Liver (tissue), 8 donors: ENCODE measurements at regions not wholly inside any gene's neighbourhood (a gene's known extent, or its start where the extent isn't known, plus 50 kb on each side); places are given as distances from the start of the nearest gene placed in this dataset.

Experiments used
- DNase-seq: peaks from one replicate; pipeline ENCODE4 v3.0.0-alpha.2; 2017; ENCODE audit warnings: low spot score
- H3K27ac ChIP-seq, 2 donors: one replicate each; pipeline ENCODE4 v1.7.0; 2013; ENCODE audit warnings: inconsistent platforms in 2 of 2, low read length in 2 of 2, control low read depth in 1 of 2, low read depth in 1 of 2, mild to moderate bottlenecking in 1 of 2
- H3K27me3 ChIP-seq, 4 donors: one replicate each; pipeline versions ENCODE4 v1.6.1 to v1.7.0; 2013; ENCODE audit warnings: low read length in 3 of 4, inconsistent platforms in 1 of 4, mild to moderate bottlenecking in 1 of 4, moderate library complexity in 1 of 4; ENCODE audit not compliant: control insufficient read depth in 4 of 4, insufficient read depth in 4 of 4
- H3K36me3 ChIP-seq, 4 donors: one replicate each; pipeline versions ENCODE4 v1.6.1 to v1.7.0; 2013; ENCODE audit warnings: low read length in 3 of 4, mild to moderate bottlenecking in 3 of 4, low read depth in 1 of 4, moderate library complexity in 1 of 4; ENCODE audit not compliant: control insufficient read depth in 4 of 4, insufficient read depth in 3 of 4
- H3K4me1 ChIP-seq, 4 donors: one replicate each; pipeline versions ENCODE4 v1.6.1 to v1.7.0; 2013; ENCODE audit warnings: low read length in 3 of 4, mild to moderate bottlenecking in 3 of 4, moderate library complexity in 1 of 4; ENCODE audit not compliant: control insufficient read depth in 4 of 4, insufficient read depth in 4 of 4
- H3K4me3 ChIP-seq, 3 donors: one replicate each; pipeline versions ENCODE4 v1.6.1 to v1.7.0; 2013; ENCODE audit warnings: low read length in 3 of 3, control low read depth in 1 of 3, low read depth in 1 of 3, mild to moderate bottlenecking in 1 of 3
- H3K9ac ChIP-seq, 2 donors: one replicate each; pipeline ENCODE4 v1.7.0; 2013; ENCODE audit warnings: low read length in 2 of 2, mild to moderate bottlenecking in 2 of 2, moderate library complexity in 2 of 2, control low read depth in 1 of 2, low read depth in 1 of 2
- H3K9me3 ChIP-seq, 4 donors: one replicate each; pipeline versions ENCODE4 v1.6.1 to v1.7.0; 2013; ENCODE audit warnings: low read length in 3 of 4; ENCODE audit not compliant: control insufficient read depth in 4 of 4
- FOXA2 ChIP-seq: IDR thresholded peaks from 2 replicates; pipeline ENCODE4 v1.6.1; 2016; ENCODE audit warnings: antibody characterized with exemption
- HNF4A ChIP-seq, 2 donors: conservative IDR thresholded peaks; 2 replicates each; pipeline ENCODE4 v1.6.1; 2016; ENCODE audit warnings: antibody characterized with exemption in 2 of 2, mild to moderate bottlenecking in 2 of 2
- HNF4G ChIP-seq: IDR thresholded peaks from 2 replicates; pipeline ENCODE4 v1.6.1; 2016; ENCODE audit warnings: antibody characterized with exemption
- JUND ChIP-seq, 2 donors: IDR thresholded peaks; 2 replicates each; pipeline ENCODE4 v1.6.1; 2016; ENCODE audit warnings: antibody characterized with exemption in 2 of 2
- RAD21 ChIP-seq, 2 donors: IDR thresholded peaks; 2 replicates each; pipeline ENCODE4 v1.6.1; 2016; ENCODE audit warnings: antibody characterized with exemption in 2 of 2, mild to moderate bottlenecking in 2 of 2
- SP1 ChIP-seq: IDR thresholded peaks from 2 replicates; pipeline ENCODE4 v1.6.1; 2018; ENCODE audit warnings: antibody characterized with exemption, mild to moderate bottlenecking
- TAF1 ChIP-seq: conservative IDR thresholded peaks from 2 replicates; pipeline ENCODE4 v1.6.1; 2016; ENCODE audit warnings: antibody characterized with exemption, mild to moderate bottlenecking
- YY1 ChIP-seq: IDR thresholded peaks from 2 replicates; pipeline ENCODE4 v1.6.1; 2016; ENCODE audit warnings: antibody characterized with exemption, mild to moderate bottlenecking
- WGBS: extraction: QIAGEN DNeasy Blood & Tissue Kit; methylation state at CpG from one replicate; pipeline ENCODE4 v1.1.7; 2013; 5-methylcytosine and 5-hydroxymethylcytosine counted together
- TF ChIP-seq, protein P1 (sequence below): IDR thresholded peaks from 2 replicates; pipeline ENCODE4 v1.6.1; 2016; ENCODE audit warnings: antibody characterized with exemption
- TF ChIP-seq, protein P2 (sequence below): IDR thresholded peaks from 2 replicates; pipeline ENCODE4 v1.6.1; 2016; ENCODE audit warnings: antibody characterized with exemption, mild to moderate bottlenecking
- TF ChIP-seq, protein P3 (sequence below): fragments of 150-350 bp; IDR thresholded peaks from 2 replicates; pipeline ENCODE4 v1.5.1; 2017; ENCODE audit warnings: improper control_type of control experiment, low read depth, low read length; ENCODE audit not compliant: missing input control
- TF ChIP-seq, protein P4 (sequence below): IDR thresholded peaks from 2 replicates; pipeline ENCODE4 v1.6.1; 2016; ENCODE audit warnings: antibody characterized with exemption
- TF ChIP-seq, protein P5 (sequence below): IDR thresholded peaks from 2 replicates; pipeline ENCODE4 v1.6.1; 2016; ENCODE audit warnings: antibody characterized with exemption
- donor health status: healthy.
- donor health status: healthy.
- donor health status: healthy.
- donor health status: healthy.
- donor health status: healthy.

DNA sequence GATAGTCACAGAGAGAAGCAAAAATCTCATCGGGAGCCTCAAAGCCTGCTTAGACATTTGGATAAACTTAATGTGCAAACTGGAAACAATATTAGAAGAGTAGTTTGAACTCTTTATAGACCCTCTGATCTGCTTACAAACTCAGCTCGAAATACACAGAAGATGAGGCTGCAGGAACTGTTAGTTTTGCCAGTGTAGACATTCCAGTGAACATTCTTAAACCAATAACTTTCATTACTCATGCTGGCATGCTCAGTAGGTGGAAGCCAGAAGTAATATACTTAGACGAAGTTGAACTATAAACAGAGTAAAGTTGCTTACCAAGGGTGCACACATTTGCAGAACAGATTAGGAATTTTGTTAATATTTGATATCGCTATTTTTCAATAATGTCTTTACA is 303.5 kb downstream of the ANKRD50 start:
- WGBS = 81% methylated on average over 4 of the region's 4 CpGs
- TF ChIP-seq, protein P1, sequence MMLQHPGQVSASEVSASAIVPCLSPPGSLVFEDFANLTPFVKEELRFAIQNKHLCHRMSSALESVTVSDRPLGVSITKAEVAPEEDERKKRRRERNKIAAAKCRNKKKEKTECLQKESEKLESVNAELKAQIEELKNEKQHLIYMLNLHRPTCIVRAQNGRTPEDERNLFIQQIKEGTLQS = no peak
- TF ChIP-seq, protein P2, sequence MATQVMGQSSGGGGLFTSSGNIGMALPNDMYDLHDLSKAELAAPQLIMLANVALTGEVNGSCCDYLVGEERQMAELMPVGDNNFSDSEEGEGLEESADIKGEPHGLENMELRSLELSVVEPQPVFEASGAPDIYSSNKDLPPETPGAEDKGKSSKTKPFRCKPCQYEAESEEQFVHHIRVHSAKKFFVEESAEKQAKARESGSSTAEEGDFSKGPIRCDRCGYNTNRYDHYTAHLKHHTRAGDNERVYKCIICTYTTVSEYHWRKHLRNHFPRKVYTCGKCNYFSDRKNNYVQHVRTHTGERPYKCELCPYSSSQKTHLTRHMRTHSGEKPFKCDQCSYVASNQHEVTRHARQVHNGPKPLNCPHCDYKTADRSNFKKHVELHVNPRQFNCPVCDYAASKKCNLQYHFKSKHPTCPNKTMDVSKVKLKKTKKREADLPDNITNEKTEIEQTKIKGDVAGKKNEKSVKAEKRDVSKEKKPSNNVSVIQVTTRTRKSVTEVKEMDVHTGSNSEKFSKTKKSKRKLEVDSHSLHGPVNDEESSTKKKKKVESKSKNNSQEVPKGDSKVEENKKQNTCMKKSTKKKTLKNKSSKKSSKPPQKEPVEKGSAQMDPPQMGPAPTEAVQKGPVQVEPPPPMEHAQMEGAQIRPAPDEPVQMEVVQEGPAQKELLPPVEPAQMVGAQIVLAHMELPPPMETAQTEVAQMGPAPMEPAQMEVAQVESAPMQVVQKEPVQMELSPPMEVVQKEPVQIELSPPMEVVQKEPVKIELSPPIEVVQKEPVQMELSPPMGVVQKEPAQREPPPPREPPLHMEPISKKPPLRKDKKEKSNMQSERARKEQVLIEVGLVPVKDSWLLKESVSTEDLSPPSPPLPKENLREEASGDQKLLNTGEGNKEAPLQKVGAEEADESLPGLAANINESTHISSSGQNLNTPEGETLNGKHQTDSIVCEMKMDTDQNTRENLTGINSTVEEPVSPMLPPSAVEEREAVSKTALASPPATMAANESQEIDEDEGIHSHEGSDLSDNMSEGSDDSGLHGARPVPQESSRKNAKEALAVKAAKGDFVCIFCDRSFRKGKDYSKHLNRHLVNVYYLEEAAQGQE = no peak
- TF ChIP-seq, protein P3, sequence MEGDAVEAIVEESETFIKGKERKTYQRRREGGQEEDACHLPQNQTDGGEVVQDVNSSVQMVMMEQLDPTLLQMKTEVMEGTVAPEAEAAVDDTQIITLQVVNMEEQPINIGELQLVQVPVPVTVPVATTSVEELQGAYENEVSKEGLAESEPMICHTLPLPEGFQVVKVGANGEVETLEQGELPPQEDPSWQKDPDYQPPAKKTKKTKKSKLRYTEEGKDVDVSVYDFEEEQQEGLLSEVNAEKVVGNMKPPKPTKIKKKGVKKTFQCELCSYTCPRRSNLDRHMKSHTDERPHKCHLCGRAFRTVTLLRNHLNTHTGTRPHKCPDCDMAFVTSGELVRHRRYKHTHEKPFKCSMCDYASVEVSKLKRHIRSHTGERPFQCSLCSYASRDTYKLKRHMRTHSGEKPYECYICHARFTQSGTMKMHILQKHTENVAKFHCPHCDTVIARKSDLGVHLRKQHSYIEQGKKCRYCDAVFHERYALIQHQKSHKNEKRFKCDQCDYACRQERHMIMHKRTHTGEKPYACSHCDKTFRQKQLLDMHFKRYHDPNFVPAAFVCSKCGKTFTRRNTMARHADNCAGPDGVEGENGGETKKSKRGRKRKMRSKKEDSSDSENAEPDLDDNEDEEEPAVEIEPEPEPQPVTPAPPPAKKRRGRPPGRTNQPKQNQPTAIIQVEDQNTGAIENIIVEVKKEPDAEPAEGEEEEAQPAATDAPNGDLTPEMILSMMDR = no peak
- no peak for TF ChIP-seq HNF4A (conservative IDR thresholded peaks at IDR 0.05)
- TF ChIP-seq TAF1 = no peak
- TF ChIP-seq SP1 = no peak
- TF ChIP-seq HNF4G = no peak
- no peak for TF ChIP-seq RAD21 (IDR thresholded peaks at IDR 0.05)
- TF ChIP-seq, protein P4, sequence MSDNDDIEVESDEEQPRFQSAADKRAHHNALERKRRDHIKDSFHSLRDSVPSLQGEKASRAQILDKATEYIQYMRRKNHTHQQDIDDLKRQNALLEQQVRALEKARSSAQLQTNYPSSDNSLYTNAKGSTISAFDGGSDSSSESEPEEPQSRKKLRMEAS = no peak
- no peaks in the 10 kb centered on the region for H3K4me1 ChIP-seq

DNA sequence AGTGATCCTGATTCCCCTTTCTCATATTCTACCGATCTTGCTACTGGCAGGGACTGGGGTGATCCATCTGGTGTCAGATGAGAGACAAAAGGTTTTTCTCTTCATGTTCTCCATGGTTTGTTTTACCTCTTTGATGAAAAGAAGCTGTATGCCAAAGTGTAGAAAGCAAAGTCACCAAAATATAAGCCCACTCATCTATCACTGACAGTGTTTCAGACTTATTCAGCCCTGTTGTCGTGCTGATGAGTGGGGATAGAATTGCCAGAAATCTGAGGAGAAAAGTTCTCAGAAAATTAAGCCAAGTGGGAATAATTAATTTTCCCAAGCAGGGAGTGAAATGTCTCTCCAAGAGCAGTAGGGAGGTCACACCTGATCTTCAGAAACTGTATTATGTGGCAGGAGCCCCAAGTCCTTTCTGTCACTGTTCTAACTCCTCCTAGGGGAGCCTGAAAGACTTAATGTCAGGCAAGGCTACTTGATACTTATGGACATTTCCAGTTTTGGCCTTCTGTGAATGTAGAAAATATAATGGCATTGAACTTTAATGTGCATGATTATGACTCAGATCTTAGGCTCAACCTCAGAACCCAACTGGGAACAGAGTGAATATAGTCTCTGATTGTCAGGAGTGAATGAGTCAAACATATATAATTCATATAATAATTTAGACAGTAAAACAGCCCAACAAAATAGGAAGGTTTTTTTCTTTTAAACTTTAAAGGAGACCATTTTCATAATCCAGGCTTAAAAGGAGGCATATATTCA is 298.1 kb downstream of the ANKRD50 start:
- Histone ChIP-seq H3K27ac (no peak overlapping the region), H3K27me3 (no peaks in the 10 kb centered on the region), H3K9me3 (no peaks in the 10 kb centered on the region), H3K4me3 (no peak overlapping the region), H3K36me3 (no peaks in the 10 kb centered on the region), H3K9ac (no peak overlapping the region), H3K4me1 (no peaks in the 10 kb centered on the region)
- 90% methylated on average over 2 of the region's 2 CpGs for WGBS
- TF ChIP-seq YY1 = no peak
- TF ChIP-seq HNF4G = no peak
- TF ChIP-seq, protein P2 = no peak
- TF ChIP-seq, protein P5, sequence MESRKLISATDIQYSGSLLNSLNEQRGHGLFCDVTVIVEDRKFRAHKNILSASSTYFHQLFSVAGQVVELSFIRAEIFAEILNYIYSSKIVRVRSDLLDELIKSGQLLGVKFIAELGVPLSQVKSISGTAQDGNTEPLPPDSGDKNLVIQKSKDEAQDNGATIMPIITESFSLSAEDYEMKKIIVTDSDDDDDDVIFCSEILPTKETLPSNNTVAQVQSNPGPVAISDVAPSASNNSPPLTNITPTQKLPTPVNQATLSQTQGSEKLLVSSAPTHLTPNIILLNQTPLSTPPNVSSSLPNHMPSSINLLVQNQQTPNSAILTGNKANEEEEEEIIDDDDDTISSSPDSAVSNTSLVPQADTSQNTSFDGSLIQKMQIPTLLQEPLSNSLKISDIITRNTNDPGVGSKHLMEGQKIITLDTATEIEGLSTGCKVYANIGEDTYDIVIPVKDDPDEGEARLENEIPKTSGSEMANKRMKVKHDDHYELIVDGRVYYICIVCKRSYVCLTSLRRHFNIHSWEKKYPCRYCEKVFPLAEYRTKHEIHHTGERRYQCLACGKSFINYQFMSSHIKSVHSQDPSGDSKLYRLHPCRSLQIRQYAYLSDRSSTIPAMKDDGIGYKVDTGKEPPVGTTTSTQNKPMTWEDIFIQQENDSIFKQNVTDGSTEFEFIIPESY = no peak
- no peak for TF ChIP-seq TAF1
- TF ChIP-seq FOXA2 = no peak
- TF ChIP-seq JUND (IDR thresholded peaks at IDR 0.05) = no peak
- TF ChIP-seq SP1 = no peak
- DNase-seq = no peak

More for the DNA sequence above, 303.5 kb downstream of the ANKRD50 start:
- DNase-seq = no peak
- Histone ChIP-seq H3K9ac (no peak overlapping the region), H3K36me3 (no peaks in the 10 kb centered on the region), H3K27me3 (no peaks in the 10 kb centered on the region), H3K27ac (no peak overlapping the region), H3K4me3 (no peak overlapping the region), H3K9me3 (no peaks in the 10 kb centered on the region)
